Type B pancreatic cell (in vitro differentiated cells): ENCODE measurements at regions not wholly inside any gene's neighbourhood (a gene's known extent, or its start where the extent isn't known, plus 50 kb on each side); places are given as distances from the start of the nearest gene placed in this dataset.
"Not testable (repeated sequence)": the region's sequence is repeated elsewhere in the genome, so short reads cannot be mapped to it uniquely, and the experiment has no call there.

Source experiments
- DNase-seq: peaks from one replicate; pipeline ENCODE4 v3.0.0; 2021; ENCODE audit warnings: mixed read lengths; ENCODE audit not compliant: unreplicated experiment; ENCODE audit errors: extremely low spot score
- H3K27ac Mint-ChIP-seq: 2 replicates; pipeline ENCODE4 v1.8.0; 2021; ENCODE audit warnings: mild to moderate bottlenecking, mixed read lengths
- H3K27me3 Mint-ChIP-seq: 2 replicates; pipeline ENCODE4 v1.8.0; 2021; ENCODE audit warnings: mixed read lengths
- H3K36me3 Mint-ChIP-seq: 2 replicates; pipeline ENCODE4 v1.8.0; 2021; ENCODE audit warnings: mixed read lengths
- H3K4me1 Mint-ChIP-seq: one replicate; pipeline ENCODE4 v1.8.0; 2021; ENCODE audit warnings: mixed read lengths; ENCODE audit not compliant: unreplicated experiment
- H3K4me3 Mint-ChIP-seq: 2 replicates; pipeline ENCODE4 v1.8.0; 2021; ENCODE audit warnings: mild to moderate bottlenecking, mixed read lengths
- H3K9me3 Mint-ChIP-seq: 2 replicates; pipeline ENCODE4 v1.8.0; 2021; ENCODE audit warnings: mixed read lengths
- TF ChIP-seq, protein P1 (sequence below): fragments of 200-600 bp; sonication (generic); conservative IDR thresholded peaks from 2 replicates; pipeline ENCODE4 v1.5.0; 2021; ENCODE audit warnings: antibody characterized with exemption, mild to moderate bottlenecking

DNA sequence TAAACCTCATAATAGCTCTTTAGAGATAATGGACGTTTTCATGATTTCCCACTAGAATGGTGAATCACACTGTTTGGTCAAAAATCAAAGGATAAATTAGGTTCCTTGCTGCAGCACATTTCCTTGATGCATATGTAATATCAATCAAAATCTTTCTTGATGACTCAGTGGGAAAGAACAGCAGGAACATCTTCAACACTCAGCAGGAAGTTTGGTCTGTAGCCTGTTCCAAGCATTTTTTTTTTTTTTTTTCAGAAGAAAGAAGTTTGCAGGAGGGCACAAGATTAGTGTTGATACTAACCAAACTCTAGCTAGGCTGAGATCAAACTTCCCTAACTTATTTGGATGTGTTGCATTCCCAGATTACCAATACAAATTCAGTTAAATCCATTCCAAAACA is 1529.8 kb downstream of the FAM181B start:
- no peak overlapping the region for H3K27ac Mint-ChIP-seq
- H3K27me3 Mint-ChIP-seq, result no peaks in the 10 kb centered on the region
- TF ChIP-seq, protein P1, sequence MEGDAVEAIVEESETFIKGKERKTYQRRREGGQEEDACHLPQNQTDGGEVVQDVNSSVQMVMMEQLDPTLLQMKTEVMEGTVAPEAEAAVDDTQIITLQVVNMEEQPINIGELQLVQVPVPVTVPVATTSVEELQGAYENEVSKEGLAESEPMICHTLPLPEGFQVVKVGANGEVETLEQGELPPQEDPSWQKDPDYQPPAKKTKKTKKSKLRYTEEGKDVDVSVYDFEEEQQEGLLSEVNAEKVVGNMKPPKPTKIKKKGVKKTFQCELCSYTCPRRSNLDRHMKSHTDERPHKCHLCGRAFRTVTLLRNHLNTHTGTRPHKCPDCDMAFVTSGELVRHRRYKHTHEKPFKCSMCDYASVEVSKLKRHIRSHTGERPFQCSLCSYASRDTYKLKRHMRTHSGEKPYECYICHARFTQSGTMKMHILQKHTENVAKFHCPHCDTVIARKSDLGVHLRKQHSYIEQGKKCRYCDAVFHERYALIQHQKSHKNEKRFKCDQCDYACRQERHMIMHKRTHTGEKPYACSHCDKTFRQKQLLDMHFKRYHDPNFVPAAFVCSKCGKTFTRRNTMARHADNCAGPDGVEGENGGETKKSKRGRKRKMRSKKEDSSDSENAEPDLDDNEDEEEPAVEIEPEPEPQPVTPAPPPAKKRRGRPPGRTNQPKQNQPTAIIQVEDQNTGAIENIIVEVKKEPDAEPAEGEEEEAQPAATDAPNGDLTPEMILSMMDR, result no peak
- H3K9me3 Mint-ChIP-seq, result peaks cover 9% of the 10 kb centered on the region
- peaks cover 5% of the 10 kb centered on the region for H3K36me3 Mint-ChIP-seq
- no peaks in the 10 kb centered on the region for H3K4me1 Mint-ChIP-seq
- H3K4me3 Mint-ChIP-seq, result no peak overlapping the region
- no peak for DNase-seq

DNA sequence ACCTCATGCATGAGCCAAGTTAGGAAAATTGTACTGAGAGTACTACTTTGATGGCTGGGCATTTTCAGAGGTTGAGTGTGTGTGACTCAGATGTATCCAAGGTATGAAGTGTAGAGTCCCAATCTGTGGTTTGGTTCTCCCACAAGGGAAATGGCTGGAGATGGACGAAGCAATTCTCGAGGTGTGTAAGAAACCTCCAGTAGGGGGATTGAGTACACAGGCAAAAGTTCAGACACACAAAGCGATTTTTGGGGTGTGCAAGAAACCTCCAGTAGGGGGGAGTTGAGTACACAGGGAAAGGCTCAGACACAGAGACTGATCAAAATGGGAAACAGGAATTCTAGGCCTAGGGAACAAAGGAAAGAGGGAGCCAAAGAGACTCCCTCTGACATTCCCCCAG is 1536.3 kb downstream of the FAM181B start:
- Mint-ChIP-seq H3K4me1 (no peaks in the 10 kb centered on the region), H3K27ac (no peak overlapping the region), H3K36me3 (peaks cover 5% of the 10 kb centered on the region), H3K4me3 (no peak overlapping the region), H3K9me3 (peaks cover 18% of the 10 kb centered on the region), H3K27me3 (no peaks in the 10 kb centered on the region)
- DNase-seq, result no peak
- TF ChIP-seq, protein P1, result no peak

DNA sequence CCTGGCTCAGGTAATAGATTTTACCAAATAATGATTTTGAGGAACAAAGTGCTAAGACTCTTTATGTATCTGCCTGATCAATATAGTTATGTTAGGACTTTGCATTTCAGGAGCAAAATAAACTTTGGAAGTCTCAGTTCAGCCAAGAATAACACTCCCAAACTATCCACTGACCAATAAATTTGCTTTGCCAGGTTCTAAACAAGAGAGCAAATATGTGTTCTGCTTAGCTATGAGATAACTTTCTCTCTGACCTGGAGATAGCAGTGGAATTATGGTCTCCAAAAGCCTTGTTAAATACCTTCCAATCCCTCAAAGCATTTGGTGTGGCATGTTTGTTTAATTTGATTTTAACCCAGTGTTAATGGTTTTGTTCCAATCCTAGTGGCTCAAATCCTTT is 1541.1 kb downstream of the FAM181B start:
- no peaks in the 10 kb centered on the region for H3K27me3 Mint-ChIP-seq
- DNase-seq, result no peak
- no peak overlapping the region for H3K4me3 Mint-ChIP-seq
- H3K27ac Mint-ChIP-seq, result no peak overlapping the region
- peaks cover 5% of the 10 kb centered on the region for H3K9me3 Mint-ChIP-seq
- H3K36me3 Mint-ChIP-seq, result no peaks in the 10 kb centered on the region
- peaks cover 7% of the 10 kb centered on the region for H3K4me1 Mint-ChIP-seq
- TF ChIP-seq, protein P1, result no peak

DNA sequence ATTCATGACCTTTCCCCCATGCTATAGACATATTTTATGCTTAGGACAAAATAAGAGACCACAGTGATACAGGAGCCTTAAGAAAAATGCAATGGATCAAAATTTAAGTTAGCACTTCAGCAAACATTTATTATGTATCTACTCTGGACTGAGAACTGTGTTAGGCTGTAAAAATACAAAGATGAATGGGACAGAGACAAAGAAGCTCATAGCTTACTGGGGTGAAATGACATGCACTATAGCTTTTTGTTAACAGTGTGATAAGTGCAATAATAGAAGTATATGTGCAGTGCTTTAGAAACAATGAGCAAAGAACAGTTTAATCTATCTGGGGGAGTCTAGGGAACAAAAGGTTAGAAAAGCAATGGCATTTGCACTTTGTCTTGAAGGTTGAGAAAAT is 1543.1 kb downstream of the FAM181B start:
- Mint-ChIP-seq H3K4me3 (no peak overlapping the region), H3K9me3 (peaks cover 5% of the 10 kb centered on the region), H3K27ac (no peak overlapping the region), H3K27me3 (no peaks in the 10 kb centered on the region), H3K36me3 (no peaks in the 10 kb centered on the region), H3K4me1 (peaks cover 7% of the 10 kb centered on the region)
- no peak for DNase-seq
- TF ChIP-seq, protein P1, result no peak

DNA sequence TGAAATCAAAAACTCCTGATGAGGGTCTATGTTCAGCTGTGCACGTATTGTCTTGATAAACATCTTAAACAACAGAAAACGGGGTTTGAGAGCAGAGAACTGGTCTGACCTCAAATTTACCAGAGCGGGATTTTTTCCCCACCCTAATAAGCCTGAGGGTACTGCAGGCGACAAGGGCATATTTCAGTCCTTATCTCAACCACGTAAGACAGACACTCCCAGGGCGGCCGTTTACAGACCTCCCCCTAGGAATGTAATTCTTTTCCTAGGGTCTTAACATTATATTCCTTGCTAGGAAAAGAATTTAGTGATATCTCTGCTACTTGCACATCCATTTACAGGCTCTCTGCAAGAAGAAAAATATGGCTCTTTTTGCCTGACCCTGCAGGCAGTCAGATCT is 1546.6 kb downstream of the FAM181B start:
- H3K4me3 Mint-ChIP-seq, H3K27me3 Mint-ChIP-seq, H3K9me3 Mint-ChIP-seq, H3K4me1 Mint-ChIP-seq, H3K27ac Mint-ChIP-seq, H3K36me3 Mint-ChIP-seq, DNase-seq: not testable (repeated sequence)

DNA sequence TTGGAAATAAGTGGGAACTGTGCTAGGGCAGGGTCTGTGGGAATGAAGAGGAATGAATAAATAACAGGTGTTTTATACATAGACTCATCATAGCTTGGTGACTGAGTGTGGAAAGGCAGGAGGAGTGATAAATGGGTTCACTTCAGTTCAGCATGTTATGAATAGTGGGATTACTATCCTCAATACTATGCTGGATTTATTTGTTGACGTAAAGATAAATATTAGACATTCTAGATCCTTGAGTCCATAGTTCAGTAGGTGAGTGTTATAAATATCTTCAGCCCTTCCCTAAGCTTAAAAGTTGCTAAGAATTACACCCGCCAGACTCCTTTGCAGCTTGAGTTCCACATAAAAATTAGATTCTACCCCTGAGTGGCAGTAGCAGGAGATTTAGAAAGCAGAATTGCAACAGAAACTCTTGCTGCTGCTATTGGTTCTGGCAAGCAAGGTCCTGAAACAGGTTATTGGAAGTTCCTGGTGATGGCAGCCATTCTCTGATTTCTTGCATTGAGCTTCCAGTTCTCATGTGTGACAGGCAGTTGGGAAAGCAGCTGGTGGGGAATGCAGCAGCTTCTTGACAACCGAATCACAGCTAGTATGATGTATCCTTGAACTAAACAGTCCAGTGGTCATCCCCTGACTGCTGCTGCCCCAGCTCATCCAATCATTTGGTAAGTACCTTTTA is 1558.9 kb downstream of the FAM181B start:
- H3K36me3 Mint-ChIP-seq, result no peaks in the 10 kb centered on the region
- no peaks in the 10 kb centered on the region for H3K27me3 Mint-ChIP-seq
- TF ChIP-seq, protein P1, result no peak
- no peak overlapping the region for H3K4me3 Mint-ChIP-seq
- no peak overlapping the region for H3K27ac Mint-ChIP-seq
- H3K4me1 Mint-ChIP-seq, result no peaks in the 10 kb centered on the region
- H3K9me3 Mint-ChIP-seq, result no peaks in the 10 kb centered on the region
- no peak for DNase-seq
